HepG2 (cell line): ENCODE measurements at regions not wholly inside any gene's neighbourhood (a gene's known extent, or its start where the extent isn't known, plus 50 kb on each side); places are given as distances from the start of the nearest gene placed in this dataset.

Experiments
- ATAC-seq: fragments of 200-7000 bp; cut with Tn5 transposase; 3 replicates; pipeline ENCODE4 v1.9.1; 2020; ENCODE audit warnings: mild to moderate bottlenecking, moderate library complexity
- BruUV-seq: library from RNA; stranded (reverse); fragments of 400-500 nt; replicated peaks from 2 replicates; lab custom pipeline; 2021; lab: Mats Ljungman, UMichigan
- CTCF ChIA-PET: fragments of 300-600 bp; formaldehyde crosslinking; extraction: SDS; loops from one replicate; lab custom pipeline; 2021; ENCODE audit warnings: low total read pairs, inconsistent platforms, low intra/inter-chr PET ratio; lab: Yijun Ruan, JAX
- POLR2A ChIA-PET: fragments of 350-600 bp; sonication (Branson Sonifier 250); formaldehyde crosslinking; loops from one replicate; lab custom pipeline; 2020; ENCODE audit warnings: antibody characterized with exemption, inconsistent platforms; lab: Yijun Ruan, JAX
- DNase-seq: peaks from one replicate; pipeline ENCODE4 v3.0.0-alpha.2; 2015; ENCODE audit warnings: low spot score
- FAIRE-seq: peaks from 3 replicates; lab custom pipeline; 2011; peaks lifted over from hg19 to GRCh38; lab: Jason Lieb, UNC
- H2AFZ ChIP-seq: one replicate; pipeline ENCODE4 v1.6.1; 2011; ENCODE audit warnings: low read length, inconsistent platforms
- H3K27ac ChIP-seq: fragments of 300-600 bp; 3 replicates; pipeline ENCODE4 v1.8.0; 2011; ENCODE audit warnings: mixed run types, mild to moderate bottlenecking, mixed read lengths, low read length, inconsistent platforms; ENCODE audit not compliant: insufficient read depth; ENCODE audit errors: extremely low read length
- H3K27me3 ChIP-seq, 2 experiments: fragments of 200-600 bp in 1 of 2; 2 replicates in 1 of 2; 3 replicates in 1 of 2; pipeline versions ENCODE4 v1.6.0 to v1.8.0; 2011; ENCODE audit warnings: low read length in 2 of 2, mild to moderate bottlenecking in 2 of 2, moderate library complexity in 2 of 2, inconsistent platforms in 1 of 2; ENCODE audit not compliant: insufficient read depth in 2 of 2, control insufficient read depth in 1 of 2
- H3K36me3 ChIP-seq, 2 experiments: fragments of 200-600 bp in 1 of 2; replicated peaks in 1 of 2; 2 replicates in 1 of 2; 3 replicates in 1 of 2; pipeline versions ENCODE4 v1.5.1 to v1.8.0; 2011; ENCODE audit warnings: low read length in 2 of 2, inconsistent platforms in 1 of 2; ENCODE audit not compliant: insufficient read depth in 2 of 2, control insufficient read depth in 1 of 2
- H3K4me1 ChIP-seq: 2 replicates; pipeline ENCODE4 v1.5.1; 2012; ENCODE audit warnings: low read length, inconsistent platforms; ENCODE audit not compliant: insufficient read depth
- H3K4me2 ChIP-seq: 2 replicates; pipeline ENCODE4 v1.6.0; 2011; ENCODE audit warnings: low read depth, low read length, inconsistent platforms
- H3K4me3 ChIP-seq, 3 experiments: fragments of 200-600 bp in 1 of 3; sonication (generic), shearing (Covaris generic) in 1 of 3; replicated peaks in 1 of 3; 2 replicates each; pipeline ENCODE4 v1.5.1; 2011 to 2016; ENCODE audit warnings: low read length in 3 of 3, inconsistent platforms in 2 of 3, low read depth in 2 of 3, mild to moderate bottlenecking in 2 of 3, control low read depth in 1 of 3, mixed read lengths in 1 of 3; ENCODE audit not compliant: insufficient read depth in 1 of 3
- H3K79me2 ChIP-seq: one replicate; pipeline ENCODE4 v1.6.1; 2011; ENCODE audit warnings: low read length, inconsistent platforms; ENCODE audit not compliant: insufficient read depth
- H3K9ac ChIP-seq: 2 replicates; pipeline ENCODE4 v1.6.0; 2011; ENCODE audit warnings: mild to moderate bottlenecking, low read depth, low read length, inconsistent platforms; ENCODE audit not compliant: insufficient read depth
- H3K9me3 ChIP-seq: 2 replicates; pipeline ENCODE4 v1.5.1; 2012; ENCODE audit warnings: mild to moderate bottlenecking, low read length
- H4K20me1 ChIP-seq: 2 replicates; pipeline ENCODE4 v1.6.0; 2011; ENCODE audit warnings: inconsistent platforms, mild to moderate bottlenecking, low read length, moderate library complexity; ENCODE audit not compliant: insufficient read depth
- CCDC6 ChIP-seq: sonication (generic); formaldehyde crosslinking; IDR thresholded peaks from 2 replicates; pipeline ENCODE4 v1.8.1; 2022; ENCODE audit warnings: mild to moderate bottlenecking, missing genetic modification reagents, moderate library complexity
- DDIT3 ChIP-seq: sonication (generic); formaldehyde crosslinking; IDR thresholded peaks from 2 replicates; pipeline ENCODE4 v1.4.0; 2020; ENCODE audit warnings: mild to moderate bottlenecking, missing genetic modification reagents
- EHMT2 ChIP-seq: fragments of 200-600 bp; sonication (generic); IDR thresholded peaks from 2 replicates; pipeline ENCODE4 v1.7.0; 2017; ENCODE audit warnings: antibody characterized with exemption, low read depth, low read length, borderline replicate concordance
- ISL2 ChIP-seq: sonication (generic); formaldehyde crosslinking; IDR thresholded peaks from 2 replicates; pipeline ENCODE4 v1.5.0; 2020; ENCODE audit warnings: missing genetic modification reagents
- JUNB ChIP-seq: sonication (generic); formaldehyde crosslinking; IDR thresholded peaks from 2 replicates; pipeline ENCODE4 v1.8.0; 2022; ENCODE audit warnings: missing genetic modification reagents, mild to moderate bottlenecking, borderline replicate concordance
- KDM3A ChIP-seq: IDR thresholded peaks from 2 replicates; pipeline ENCODE4 v1.6.1; 2018; ENCODE audit warnings: low read depth, missing compliant biosample characterization
- KDM5A ChIP-seq: fragments of 200-600 bp; sonication (generic); IDR thresholded peaks from 2 replicates; pipeline ENCODE4 v1.7.0; 2018; ENCODE audit warnings: antibody characterized with exemption, mild to moderate bottlenecking, low read length, borderline replicate concordance
- KLF9 ChIP-seq: IDR thresholded peaks from 2 replicates; pipeline ENCODE4 v1.6.1; 2016; ENCODE audit warnings: low read depth
- NAIF1 ChIP-seq: sonication (generic); formaldehyde crosslinking; IDR thresholded peaks from 2 replicates; pipeline ENCODE4 v1.5.0; 2020; ENCODE audit warnings: mild to moderate bottlenecking, missing genetic modification reagents, borderline replicate concordance
- POLR2A ChIP-seq, 2 experiments: IDR thresholded peaks; 2 replicates each; pipeline ENCODE4 v1.6.1; 2011; ENCODE audit warnings: low read depth in 2 of 2, low read length in 2 of 2, mild to moderate bottlenecking in 1 of 2, moderate library complexity in 1 of 2; ENCODE audit not compliant: insufficient read depth in 1 of 2
- SNAPC4 ChIP-seq: sonication (generic); formaldehyde crosslinking; IDR thresholded peaks from 2 replicates; pipeline ENCODE4 v1.4.0; 2020; ENCODE audit warnings: mild to moderate bottlenecking, missing genetic modification reagents
- TOPORS ChIP-seq: sonication (generic); formaldehyde crosslinking; IDR thresholded peaks from 2 replicates; pipeline ENCODE4 v1.8.0; 2023; ENCODE audit warnings: mild to moderate bottlenecking, missing genetic modification reagents
- ZBTB49 ChIP-seq: sonication (generic); formaldehyde crosslinking; IDR thresholded peaks from 2 replicates; pipeline ENCODE4 v1.4.0; 2020; ENCODE audit warnings: missing genetic modification reagents, borderline replicate concordance
- ZC3H13 ChIP-seq: sonication (generic); formaldehyde crosslinking; IDR thresholded peaks from 2 replicates; pipeline ENCODE4 v1.8.1; 2023; ENCODE audit warnings: mild to moderate bottlenecking, missing genetic modification reagents, moderate library complexity
- ZNF296 ChIP-seq: sonication (generic); formaldehyde crosslinking; conservative IDR thresholded peaks from 2 replicates; pipeline ENCODE4 v1.5.0; 2020; ENCODE audit warnings: mild to moderate bottlenecking, missing genetic modification reagents
- ZNF335 ChIP-seq: sonication (generic); formaldehyde crosslinking; IDR thresholded peaks from 2 replicates; pipeline ENCODE4 v1.4.0; 2020; ENCODE audit warnings: missing genetic modification reagents
- ZNF782 ChIP-seq: sonication (generic); formaldehyde crosslinking; IDR thresholded peaks from 2 replicates; pipeline ENCODE4 v1.4.0; 2020; ENCODE audit warnings: missing genetic modification reagents, mild to moderate bottlenecking, borderline replicate concordance
- WGBS: methylation state at CpG from one replicate; pipeline ENCODE4 v1.1.6; 2017; ENCODE audit warnings: low lambda C conversion rate; 5-methylcytosine and 5-hydroxymethylcytosine counted together
- in situ Hi-C: cut with HindIII; loops from 2 replicates; pipeline ENCODE4 v1.10.0; 2017; ENCODE audit warnings: low pct_unique_long_range_greater_than_20kb; ENCODE audit not compliant: extremely low pct_ligation_motif_present
- intact Hi-C: fragments of 100-400 bp; cut with micrococcal nuclease; formaldehyde crosslinking; loops from one replicate; pipeline ENCODE4 v1.10.0; 2022; ENCODE audit not compliant: unreplicated experiment

GRCh38 chr11:127063241-127063640 lies 62.7 kb upstream of the KIRREL3 start:
- Histone ChIP-seq H3K9ac (no peak overlapping the region), H3K4me2 (no peak overlapping the region), H2AFZ (no peak overlapping the region), H3K4me1 (no peaks in the 10 kb centered on the region), H3K36me3 (no peaks in the 10 kb centered on the region), H4K20me1 (no peaks in the 10 kb centered on the region), H3K27ac (no peak overlapping the region), H3K79me2 (no peaks in the 10 kb centered on the region), H3K9me3 (no peaks in the 10 kb centered on the region), H3K4me3 (no peak overlapping the region), H3K27me3 (peaks cover 0 to 9% of the 10 kb centered on the region in 2 experiments; a peak in 1 of 5 replicates)
- no peak for ATAC-seq
- TF ChIP-seq TOPORS (no peak), ZNF782 (CRISPR knock-in tag) (no peak), POLR2A (IDR thresholded peaks at IDR 0.05; ENCODE audit: insufficient read depth in 1 of 2, low read depth in 2 of 2, low read length in 2 of 2) (no peak), ISL2 (CRISPR knock-in tag) (no peak), JUNB (CRISPR knock-in tag) (no peak), EHMT2 (no peak), ZNF296 (CRISPR knock-in tag) (no peak), NAIF1 (no peak), ZBTB49 (CRISPR knock-in tag) (no peak), ZNF335 (CRISPR knock-in tag) (no peak), ZC3H13 (no peak), CCDC6 (CRISPR knock-in tag) (no peak), KDM3A (CRISPR knock-in tag) (no peak), KDM5A (no peak), DDIT3 (CRISPR knock-in tag) (no peak), SNAPC4 (CRISPR knock-in tag) (no peak), KLF9 (CRISPR knock-in tag) (no peak)
- DNase-seq, result no peak
- intact Hi-C loops (no loop called here), in situ Hi-C loops (no loop called here)
- BruUV-seq, result no TSS peak
- CTCF ChIA-PET, result no interaction called here
- FAIRE-seq, result no peak
- POLR2A ChIA-PET, result no interaction called here
- WGBS, result 22% methylated on average over 3 of the region's 3 CpGs
